C4-2B (cell line): ENCODE measurements at regions not wholly inside any gene's neighbourhood (a gene's known extent, or its start where the extent isn't known, plus 50 kb on each side); places are given as distances from the start of the nearest gene placed in this dataset.

ENCODE experiments used
- ZFX ChIP-seq: fragments of 450-650 bp; IDR thresholded peaks from 2 replicates; pipeline ENCODE4 v1.6.1; 2017
- TF ChIP-seq, protein P1 (sequence below): fragments of 450-650 bp; conservative IDR thresholded peaks from 2 replicates; pipeline ENCODE4 v1.5.1; 2017; ENCODE audit warnings: mild to moderate bottlenecking

GRCh38 chr7:19489162-19489820, 219.5 kb downstream of the POLR1F start:
- TF ChIP-seq, protein P1, sequence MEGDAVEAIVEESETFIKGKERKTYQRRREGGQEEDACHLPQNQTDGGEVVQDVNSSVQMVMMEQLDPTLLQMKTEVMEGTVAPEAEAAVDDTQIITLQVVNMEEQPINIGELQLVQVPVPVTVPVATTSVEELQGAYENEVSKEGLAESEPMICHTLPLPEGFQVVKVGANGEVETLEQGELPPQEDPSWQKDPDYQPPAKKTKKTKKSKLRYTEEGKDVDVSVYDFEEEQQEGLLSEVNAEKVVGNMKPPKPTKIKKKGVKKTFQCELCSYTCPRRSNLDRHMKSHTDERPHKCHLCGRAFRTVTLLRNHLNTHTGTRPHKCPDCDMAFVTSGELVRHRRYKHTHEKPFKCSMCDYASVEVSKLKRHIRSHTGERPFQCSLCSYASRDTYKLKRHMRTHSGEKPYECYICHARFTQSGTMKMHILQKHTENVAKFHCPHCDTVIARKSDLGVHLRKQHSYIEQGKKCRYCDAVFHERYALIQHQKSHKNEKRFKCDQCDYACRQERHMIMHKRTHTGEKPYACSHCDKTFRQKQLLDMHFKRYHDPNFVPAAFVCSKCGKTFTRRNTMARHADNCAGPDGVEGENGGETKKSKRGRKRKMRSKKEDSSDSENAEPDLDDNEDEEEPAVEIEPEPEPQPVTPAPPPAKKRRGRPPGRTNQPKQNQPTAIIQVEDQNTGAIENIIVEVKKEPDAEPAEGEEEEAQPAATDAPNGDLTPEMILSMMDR = no peak
- no peak for TF ChIP-seq ZFX
